Neural progenitor cell (in vitro differentiated cells): ENCODE measurements at regions not wholly inside any gene's neighbourhood (a gene's known extent, or its start where the extent isn't known, plus 50 kb on each side); places are given as distances from the start of the nearest gene placed in this dataset.

ENCODE experiments used
- DNase-seq: peaks from one replicate; pipeline ENCODE4 v3.0.0-alpha.2; 2016; ENCODE audit warnings: low spot score
- H2AFZ ChIP-seq: fragments of 200-600 bp; sonication (generic); replicated peaks from 2 replicates; pipeline ENCODE4 v1.6.1; 2016; ENCODE audit warnings: antibody characterized with exemption
- H3F3A ChIP-seq: fragments of 200-600 bp; sonication (generic); 2 replicates; pipeline ENCODE4 v1.6.1; 2016; ENCODE audit warnings: antibody characterized with exemption, low read depth
- H3K27ac ChIP-seq: fragments of 200-600 bp; sonication (generic); 2 replicates; pipeline ENCODE4 v1.5.1; 2016; ENCODE audit warnings: mild to moderate bottlenecking
- H3K27me3 ChIP-seq: fragments of 200-600 bp; sonication (generic); 2 replicates; pipeline ENCODE4 v1.6.1; 2016; ENCODE audit warnings: mild to moderate bottlenecking, moderate library complexity
- H3K36me3 ChIP-seq: fragments of 200-600 bp; sonication (generic); 2 replicates; pipeline ENCODE4 v1.5.1; 2016
- H3K4me1 ChIP-seq: fragments of 200-600 bp; sonication (generic); 2 replicates; pipeline ENCODE4 v1.6.1; 2016; ENCODE audit warnings: mixed run types
- H3K4me2 ChIP-seq: fragments of 200-600 bp; sonication (generic); 2 replicates; pipeline ENCODE4 v1.6.1; 2016
- H3K4me3 ChIP-seq: fragments of 200-600 bp; sonication (generic); 2 replicates; pipeline ENCODE4 v1.5.1; 2016
- H3K79me2 ChIP-seq: fragments of 200-600 bp; sonication (generic); 2 replicates; pipeline ENCODE4 v1.6.1; 2016; ENCODE audit warnings: low read depth
- H3K9ac ChIP-seq: fragments of 200-600 bp; sonication (generic); 2 replicates; pipeline ENCODE4 v1.6.1; 2016
- H3K9me3 ChIP-seq: fragments of 200-600 bp; sonication (generic); 2 replicates; pipeline ENCODE4 v1.5.1; 2016; ENCODE audit warnings: low read depth
- H4K20me1 ChIP-seq: fragments of 200-600 bp; sonication (generic); 2 replicates; pipeline ENCODE4 v1.6.1; 2016; ENCODE audit warnings: low read depth
- H3K27ac Mint-ChIP-seq: 3 replicates; pipeline ENCODE4 v1.8.0; 2021; ENCODE audit warnings: mixed read lengths
- H3K27me3 Mint-ChIP-seq: 2 replicates; pipeline ENCODE4 v1.8.0; 2022; ENCODE audit warnings: low read depth, mild to moderate bottlenecking, inconsistent platforms, moderate library complexity, mixed read lengths; ENCODE audit not compliant: insufficient read depth
- H3K36me3 Mint-ChIP-seq: 3 replicates; pipeline ENCODE4 v1.8.0; 2021; ENCODE audit warnings: mixed read lengths
- H3K4me1 Mint-ChIP-seq: 3 replicates; pipeline ENCODE4 v1.8.0; 2021; ENCODE audit warnings: mixed read lengths
- H3K4me3 Mint-ChIP-seq: 3 replicates; pipeline ENCODE4 v1.8.0; 2021; ENCODE audit warnings: mild to moderate bottlenecking, moderate library complexity, mixed read lengths
- H3K9me3 Mint-ChIP-seq: 3 replicates; pipeline ENCODE4 v1.8.0; 2020; ENCODE audit warnings: mixed read lengths
- CTCF ChIP-seq: fragments of 200-600 bp; sonication (generic); IDR thresholded peaks from 2 replicates; pipeline ENCODE4 v1.5.1; 2017; ENCODE audit warnings: antibody characterized with exemption, mild to moderate bottlenecking
- EZH2 ChIP-seq: fragments of 200-600 bp; sonication (generic); IDR thresholded peaks from 2 replicates; pipeline ENCODE4 v1.6.1; 2017; ENCODE audit warnings: antibody characterized with exemption, mild to moderate bottlenecking, moderate library complexity
- EZH2phosphoT487 ChIP-seq: fragments of 200-600 bp; sonication (generic); IDR thresholded peaks from 2 replicates; pipeline ENCODE4 v1.6.1; 2017; ENCODE audit warnings: antibody characterized with exemption

- DNase-seq, result no peak
- H3K4me1 Mint-ChIP-seq, result peaks cover 5% of the 10 kb centered on the region
- peaks cover 11% of the 10 kb centered on the region for H3K9me3 Mint-ChIP-seq
- no peaks in the 10 kb centered on the region for H3K27me3 Mint-ChIP-seq
- H3K27ac Mint-ChIP-seq, result no peak overlapping the region
- no peaks in the 10 kb centered on the region for H4K20me1 ChIP-seq
- no peak overlapping the region for H3K4me3 Mint-ChIP-seq
- H3K36me3 Mint-ChIP-seq, result no peaks in the 10 kb centered on the region
- no peak overlapping the region for H3K4me2 ChIP-seq
- no peak overlapping the region for H3K27ac ChIP-seq
- no peaks in the 10 kb centered on the region for H3K79me2 ChIP-seq
- no peaks in the 10 kb centered on the region for H3K4me1 ChIP-seq
- peaks cover 5% of the 10 kb centered on the region for H3K9me3 ChIP-seq
- TF ChIP-seq CTCF (no peak), EZH2phosphoT487 (no peak), EZH2 (no peak)
- no peaks in the 10 kb centered on the region for H3K36me3 ChIP-seq
- no peaks in the 10 kb centered on the region for H3K27me3 ChIP-seq
- no peak overlapping the region for H2AFZ ChIP-seq
- no peak overlapping the region for H3K9ac ChIP-seq
- no peak overlapping the region for H3K4me3 ChIP-seq
- no peaks in the 10 kb centered on the region for H3F3A ChIP-seq
Observed at GRCh38 chr2:42872721-42873120, 80.3 kb upstream of the HAAO start.

- no peak overlapping the region for H3K4me3 Mint-ChIP-seq
- no peak overlapping the region for H3K27ac ChIP-seq
- H3K4me3 ChIP-seq, result no peak overlapping the region
- H3K36me3 ChIP-seq, result no peaks in the 10 kb centered on the region
- H3K4me1 Mint-ChIP-seq, result peaks cover 5% of the 10 kb centered on the region
- no peak overlapping the region for H3K27ac Mint-ChIP-seq
- peaks cover 11% of the 10 kb centered on the region for H3K9me3 Mint-ChIP-seq
- H3K4me1 ChIP-seq, result no peaks in the 10 kb centered on the region
- H3K27me3 ChIP-seq, result no peaks in the 10 kb centered on the region
- H3K79me2 ChIP-seq, result no peaks in the 10 kb centered on the region
- peaks cover 5% of the 10 kb centered on the region for H3K9me3 ChIP-seq
- TF ChIP-seq CTCF (no peak), EZH2 (no peak), EZH2phosphoT487 (no peak)
- no peak for DNase-seq
- no peak overlapping the region for H3K4me2 ChIP-seq
- no peaks in the 10 kb centered on the region for H3K36me3 Mint-ChIP-seq
- H3F3A ChIP-seq, result no peaks in the 10 kb centered on the region
- no peak overlapping the region for H3K9ac ChIP-seq
- H4K20me1 ChIP-seq, result no peaks in the 10 kb centered on the region
- no peak overlapping the region for H2AFZ ChIP-seq
- no peaks in the 10 kb centered on the region for H3K27me3 Mint-ChIP-seq
Observed at GRCh38 chr2:42871372-42871771, 79.0 kb upstream of the HAAO start.

- no peaks in the 10 kb centered on the region for H3K4me1 ChIP-seq
- TF ChIP-seq CTCF, result no peak
- no peak for TF ChIP-seq EZH2phosphoT487
- no peaks in the 10 kb centered on the region for H3K27me3 ChIP-seq
- no peak overlapping the region for H3K27ac Mint-ChIP-seq
- H3K79me2 ChIP-seq, result no peaks in the 10 kb centered on the region
- no peak overlapping the region for H2AFZ ChIP-seq
- H4K20me1 ChIP-seq, result no peaks in the 10 kb centered on the region
- no peaks in the 10 kb centered on the region for H3K36me3 ChIP-seq
- H3K4me1 Mint-ChIP-seq, result no peaks in the 10 kb centered on the region
- H3K27ac ChIP-seq, result no peak overlapping the region
- H3K4me2 ChIP-seq, result no peak overlapping the region
- no peaks in the 10 kb centered on the region for H3F3A ChIP-seq
- no peak for DNase-seq
- H3K36me3 Mint-ChIP-seq, result no peaks in the 10 kb centered on the region
- H3K27me3 Mint-ChIP-seq, result no peaks in the 10 kb centered on the region
- H3K9ac ChIP-seq, result no peak overlapping the region
- H3K4me3 Mint-ChIP-seq, result no peak overlapping the region
- H3K9me3 Mint-ChIP-seq, result peaks cover 11% of the 10 kb centered on the region
- peaks cover 5% of the 10 kb centered on the region for H3K9me3 ChIP-seq
- no peak overlapping the region for H3K4me3 ChIP-seq
Observed at GRCh38 chr2:42868874-42869273, 76.5 kb upstream of the HAAO start.

GRCh38 chr2:42868096-42868495 lies 75.7 kb upstream of the HAAO start:
- Histone ChIP-seq H3K36me3 (no peaks in the 10 kb centered on the region), H4K20me1 (no peaks in the 10 kb centered on the region), H3K4me2 (no peak overlapping the region), H2AFZ (no peak overlapping the region), H3K4me3 (no peak overlapping the region), H3K9me3 (peaks cover 5% of the 10 kb centered on the region), H3K27ac (no peak overlapping the region), H3K27me3 (no peaks in the 10 kb centered on the region), H3F3A (no peaks in the 10 kb centered on the region), H3K4me1 (no peaks in the 10 kb centered on the region), H3K79me2 (no peaks in the 10 kb centered on the region), H3K9ac (no peak overlapping the region)
- Mint-ChIP-seq H3K4me3 (no peak overlapping the region), H3K27me3 (no peaks in the 10 kb centered on the region), H3K36me3 (no peaks in the 10 kb centered on the region), H3K4me1 (no peaks in the 10 kb centered on the region), H3K27ac (no peak overlapping the region), H3K9me3 (peaks cover 11% of the 10 kb centered on the region)
- no peak for DNase-seq
- TF ChIP-seq CTCF, result no peak
- no peak for TF ChIP-seq EZH2
- no peak for TF ChIP-seq EZH2phosphoT487
